HFF-Myc (cell line): ENCODE measurements at regions not wholly inside any gene's neighbourhood (a gene's known extent, or its start where the extent isn't known, plus 50 kb on each side); places are given as distances from the start of the nearest gene placed in this dataset.

Experiments used
- DNase-seq: peaks from one replicate; pipeline ENCODE4 v3.0.0-alpha.2; 2011; ENCODE audit warnings: low read depth; ENCODE audit errors: extremely low read depth
- H3K4me3 ChIP-seq: replicated peaks from 2 replicates; pipeline ENCODE4 v1.5.1; 2011; ENCODE audit warnings: low read depth, mild to moderate bottlenecking, control low read depth, low read length
- CTCF ChIP-seq: IDR thresholded peaks from 2 replicates; pipeline ENCODE4 v1.5.1; 2012; ENCODE audit warnings: mild to moderate bottlenecking, low read depth, low read length, control low read depth; ENCODE audit errors: missing control alignments

GRCh38 chr13:103517066-103517767 is 451.0 kb upstream of the SLC10A2 start:
- no peak for DNase-seq
- TF ChIP-seq CTCF: no peak

GRCh38 chr13:103516015-103516795 is 450.0 kb upstream of the SLC10A2 start:
- DNase-seq: no peak
- H3K4me3 ChIP-seq: no peak overlapping the region
- no peak for TF ChIP-seq CTCF

More at GRCh38 chr13:103517066-103517767, 451.0 kb upstream of the SLC10A2 start:
- no peak overlapping the region for H3K4me3 ChIP-seq

- no peak overlapping the region for H3K4me3 ChIP-seq
- TF ChIP-seq CTCF: no peak
- DNase-seq: no peak
Observed at GRCh38 chr13:103515410-103515809, 449.2 kb upstream of the SLC10A2 start.

- no peak overlapping the region for H3K4me3 ChIP-seq
- TF ChIP-seq CTCF: no peak
- no peak for DNase-seq
Observed at GRCh38 chr13:103514619-103515018, 448.4 kb upstream of the SLC10A2 start.

GRCh38 chr13:103514188-103514587 is 448.0 kb upstream of the SLC10A2 start:
- no peak overlapping the region for H3K4me3 ChIP-seq
- no peak for DNase-seq
- no peak for TF ChIP-seq CTCF

GRCh38 chr13:103510007-103510535 is 443.9 kb upstream of the SLC10A2 start:
- H3K4me3 ChIP-seq: no peak overlapping the region
- DNase-seq: no peak
- TF ChIP-seq CTCF: no peak
